ENCODE measurements at regions not wholly inside any gene's neighbourhood (a gene's known extent, or its start where the extent isn't known, plus 50 kb on each side); places are given as distances from the start of the nearest gene placed in this dataset.
"Not testable (repeated sequence)": the region's sequence is repeated elsewhere in the genome, so short reads cannot be mapped to it uniquely, and the experiment has no call there.

DNA sequence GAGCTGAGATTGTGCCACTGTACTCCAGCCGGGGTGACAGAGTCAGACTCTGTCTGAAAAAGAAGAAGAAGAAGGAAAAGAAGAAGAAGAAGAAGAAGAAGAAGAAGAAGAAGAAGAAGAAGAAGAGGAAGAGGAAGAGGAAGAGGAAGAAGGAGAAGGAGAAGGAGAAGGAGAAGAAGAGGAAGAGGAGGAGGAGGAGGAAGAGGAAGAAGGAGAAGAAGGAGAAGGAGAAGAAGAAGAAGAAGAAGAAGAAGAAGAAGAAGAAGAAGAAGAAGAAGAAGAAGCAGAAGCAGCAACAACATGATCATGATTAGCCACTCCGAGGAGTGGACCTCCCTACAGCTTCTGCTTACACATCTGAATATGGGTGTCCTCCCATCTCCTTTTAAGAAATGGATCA, 100.6 kb upstream of the GATA6 start:
- H3K27me3 Mint-ChIP-seq; DNase-seq; H3K27ac Mint-ChIP-seq; H3K36me3 Mint-ChIP-seq; H3K4me1 Mint-ChIP-seq (ENCODE audit: low read depth); intact Hi-C loops (cut with micrococcal nuclease); CTCF ChIA-PET; H3K4me3 Mint-ChIP-seq; POLR2A ChIA-PET; H3K9me3 Mint-ChIP-seq: not testable (repeated sequence)

- Mint-ChIP-seq H3K4me1 (ENCODE audit: low read depth) (no peaks in the 10 kb centered on the region), H3K4me3 (no peak overlapping the region), H3K27me3 (no peaks in the 10 kb centered on the region), H3K36me3 (no peaks in the 10 kb centered on the region), H3K27ac (no peak overlapping the region), H3K9me3 (no peaks in the 10 kb centered on the region)
- ChIA-PET CTCF (no interaction called here), POLR2A (no interaction called here)
- intact Hi-C loops (cut with micrococcal nuclease): no loop called here
- DNase-seq: no peak
Observed at GRCh38 chr18:22069916-22070315, 99.5 kb upstream of the GATA6 start.

DNA sequence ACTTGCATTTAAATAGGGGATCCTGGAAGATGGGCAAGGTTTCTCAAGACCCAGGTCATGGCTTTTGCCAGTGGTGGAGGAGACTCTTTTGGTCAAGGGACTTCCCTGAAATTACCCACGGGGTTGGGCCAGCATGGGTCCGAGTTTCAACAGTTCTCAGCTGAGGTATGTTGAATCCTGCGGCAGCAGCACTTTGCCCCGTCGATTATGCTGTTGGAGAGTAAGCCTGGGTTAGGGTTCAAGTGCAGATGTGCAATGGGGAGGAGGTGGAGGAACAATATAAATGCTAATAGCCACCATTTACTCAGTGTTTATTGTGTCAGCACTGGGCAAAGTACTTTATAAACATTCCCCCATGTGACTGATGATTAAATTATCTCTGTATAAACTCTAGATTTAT, 96.0 kb upstream of the GATA6 start:
- Mint-ChIP-seq H3K36me3 (no peaks in the 10 kb centered on the region), H3K4me1 (ENCODE audit: low read depth) (no peaks in the 10 kb centered on the region), H3K27ac (no peak overlapping the region), H3K9me3 (no peaks in the 10 kb centered on the region), H3K27me3 (no peaks in the 10 kb centered on the region), H3K4me3 (no peak overlapping the region)
- ChIA-PET POLR2A (no interaction called here), CTCF (no interaction called here)
- intact Hi-C loops (cut with micrococcal nuclease): no loop called here
- no peak for DNase-seq

DNA sequence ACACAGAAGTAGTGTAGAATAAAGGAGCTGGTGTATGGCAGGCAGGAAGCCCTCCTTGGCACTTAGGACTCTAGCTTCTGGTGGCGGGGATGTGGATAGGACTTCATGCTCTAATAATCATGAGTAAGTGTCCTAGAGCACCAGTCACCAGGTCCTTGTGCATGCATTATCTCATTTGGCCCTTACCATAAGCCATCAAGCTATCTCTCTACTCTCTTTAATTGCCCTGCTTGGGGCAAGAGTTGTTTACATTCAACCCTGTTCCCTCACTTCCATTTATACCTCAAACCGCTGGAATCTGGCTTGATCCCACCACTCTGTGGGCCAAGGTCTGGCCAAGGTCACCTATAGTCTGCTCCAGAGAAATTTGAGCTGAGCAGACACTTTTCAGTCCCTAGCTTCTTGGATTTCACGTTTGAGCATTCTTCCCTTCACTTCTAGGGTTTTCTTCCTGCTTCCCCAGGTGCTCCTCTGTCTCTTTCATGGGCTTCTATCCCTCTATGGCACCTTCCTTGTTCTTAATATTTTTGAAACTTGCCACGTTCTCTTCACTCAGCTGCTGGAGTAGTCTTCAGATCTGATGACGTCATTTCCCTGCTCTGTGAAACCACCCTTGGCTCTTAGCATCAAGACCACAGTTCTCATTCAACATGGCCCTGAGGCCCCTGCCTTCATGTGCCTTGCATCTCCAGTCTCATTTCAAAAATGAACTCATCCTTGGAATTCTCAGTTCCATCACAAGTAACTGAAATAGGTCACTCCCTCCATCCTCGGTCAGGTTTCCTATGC, 94.9 kb upstream of the GATA6 start:
- H3K4me3 Mint-ChIP-seq: no peak overlapping the region
- ChIA-PET POLR2A (no interaction called here), CTCF (no interaction called here)
- H3K27me3 Mint-ChIP-seq: no peaks in the 10 kb centered on the region
- intact Hi-C loops (cut with micrococcal nuclease): no loop called here
- no peak for DNase-seq
- no peaks in the 10 kb centered on the region for H3K9me3 Mint-ChIP-seq
- no peaks in the 10 kb centered on the region for H3K36me3 Mint-ChIP-seq
- no peak overlapping the region for H3K27ac Mint-ChIP-seq
- no peaks in the 10 kb centered on the region for H3K4me1 Mint-ChIP-seq (ENCODE audit: low read depth)

DNA sequence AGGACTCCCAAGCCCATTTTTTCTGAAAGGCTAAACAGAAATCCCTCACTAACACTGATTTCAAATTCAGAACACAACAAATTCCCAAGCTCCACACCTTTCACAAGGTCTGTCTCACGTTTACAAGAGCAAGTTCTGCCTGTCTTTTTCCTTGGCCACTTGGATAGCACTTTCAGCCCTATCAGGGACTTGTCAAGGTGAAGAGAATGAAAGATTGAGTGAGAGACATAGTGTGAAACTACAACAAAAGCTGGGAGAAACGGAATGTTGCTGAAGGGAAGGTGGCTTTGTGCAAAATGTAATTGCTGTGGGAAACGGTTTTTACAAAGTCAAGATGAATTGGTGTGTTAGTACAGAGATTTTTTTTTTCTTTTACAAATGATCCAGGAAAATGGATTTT, 89.4 kb upstream of the GATA6 start:
- Mint-ChIP-seq H3K4me3 (no peak overlapping the region), H3K36me3 (no peaks in the 10 kb centered on the region), H3K27ac (no peak overlapping the region), H3K9me3 (no peaks in the 10 kb centered on the region), H3K4me1 (ENCODE audit: low read depth) (no peaks in the 10 kb centered on the region), H3K27me3 (no peaks in the 10 kb centered on the region)
- CTCF ChIA-PET: no interaction called here
- POLR2A ChIA-PET: no interaction called here
- intact Hi-C loops (cut with micrococcal nuclease): no loop called here
- no peak for DNase-seq

DNA sequence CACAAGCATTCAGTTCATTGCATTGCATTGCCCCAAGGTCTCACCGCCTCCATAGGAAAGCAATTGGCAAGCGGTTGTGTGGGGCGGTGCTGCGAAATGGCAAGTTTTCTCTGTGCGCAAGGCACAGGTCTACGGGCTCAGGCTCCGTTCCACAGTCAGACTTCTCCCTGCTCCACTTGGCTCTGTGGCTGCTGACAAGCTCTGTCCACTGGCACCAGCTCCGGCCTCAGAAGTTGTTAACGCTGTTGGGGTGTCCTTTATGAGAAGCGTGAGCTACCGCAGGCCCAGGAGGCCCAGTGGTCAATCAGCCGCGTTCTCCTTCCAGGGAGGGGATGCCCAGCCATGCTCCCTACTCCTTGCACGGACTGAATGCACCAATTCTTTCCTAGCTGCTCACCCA, 87.0 kb upstream of the GATA6 start:
- Mint-ChIP-seq H3K27me3 (peaks cover 3% of the 10 kb centered on the region), H3K9me3 (no peaks in the 10 kb centered on the region), H3K36me3 (no peaks in the 10 kb centered on the region), H3K4me1 (ENCODE audit: low read depth) (no peaks in the 10 kb centered on the region), H3K4me3 (no peak overlapping the region), H3K27ac (no peak overlapping the region)
- ChIA-PET POLR2A (no interaction called here), CTCF (no interaction called here)
- DNase-seq: no peak
- intact Hi-C loops (cut with micrococcal nuclease): no loop called here

- H3K4me1 Mint-ChIP-seq (ENCODE audit: low read depth): no peaks in the 10 kb centered on the region
- no peak overlapping the region for H3K4me3 Mint-ChIP-seq
- intact Hi-C loops (cut with micrococcal nuclease): no loop called here
- H3K36me3 Mint-ChIP-seq: no peaks in the 10 kb centered on the region
- H3K27me3 Mint-ChIP-seq: peaks cover 3% of the 10 kb centered on the region
- POLR2A ChIA-PET: no interaction called here
- H3K27ac Mint-ChIP-seq: no peak overlapping the region
- DNase-seq: no peak
- CTCF ChIA-PET: no interaction called here
- no peaks in the 10 kb centered on the region for H3K9me3 Mint-ChIP-seq
Observed at GRCh38 chr18:22084547-22084946, 84.8 kb upstream of the GATA6 start.

- POLR2A ChIA-PET: no interaction called here
- Mint-ChIP-seq H3K9me3 (no peaks in the 10 kb centered on the region), H3K36me3 (no peaks in the 10 kb centered on the region), H3K4me1 (ENCODE audit: low read depth) (no peaks in the 10 kb centered on the region), H3K27me3 (peaks cover 4% of the 10 kb centered on the region), H3K27ac (no peak overlapping the region), H3K4me3 (no peak overlapping the region)
- intact Hi-C loops (cut with micrococcal nuclease): no loop called here
- no peak for DNase-seq
- CTCF ChIA-PET: no interaction called here
Observed at GRCh38 chr18:22086973-22087372, 82.4 kb upstream of the GATA6 start.

GRCh38 chr18:22088029-22088428, 81.4 kb upstream of the GATA6 start:
- H3K9me3 Mint-ChIP-seq: no peaks in the 10 kb centered on the region
- POLR2A ChIA-PET: no interaction called here
- no peak overlapping the region for H3K27ac Mint-ChIP-seq
- H3K36me3 Mint-ChIP-seq: no peaks in the 10 kb centered on the region
- H3K27me3 Mint-ChIP-seq: peaks cover 6% of the 10 kb centered on the region
- no peaks in the 10 kb centered on the region for H3K4me1 Mint-ChIP-seq (ENCODE audit: low read depth)
- DNase-seq: no peak
- intact Hi-C loops (cut with micrococcal nuclease): no loop called here
- CTCF ChIA-PET: no interaction called here
- no peak overlapping the region for H3K4me3 Mint-ChIP-seq

DNA sequence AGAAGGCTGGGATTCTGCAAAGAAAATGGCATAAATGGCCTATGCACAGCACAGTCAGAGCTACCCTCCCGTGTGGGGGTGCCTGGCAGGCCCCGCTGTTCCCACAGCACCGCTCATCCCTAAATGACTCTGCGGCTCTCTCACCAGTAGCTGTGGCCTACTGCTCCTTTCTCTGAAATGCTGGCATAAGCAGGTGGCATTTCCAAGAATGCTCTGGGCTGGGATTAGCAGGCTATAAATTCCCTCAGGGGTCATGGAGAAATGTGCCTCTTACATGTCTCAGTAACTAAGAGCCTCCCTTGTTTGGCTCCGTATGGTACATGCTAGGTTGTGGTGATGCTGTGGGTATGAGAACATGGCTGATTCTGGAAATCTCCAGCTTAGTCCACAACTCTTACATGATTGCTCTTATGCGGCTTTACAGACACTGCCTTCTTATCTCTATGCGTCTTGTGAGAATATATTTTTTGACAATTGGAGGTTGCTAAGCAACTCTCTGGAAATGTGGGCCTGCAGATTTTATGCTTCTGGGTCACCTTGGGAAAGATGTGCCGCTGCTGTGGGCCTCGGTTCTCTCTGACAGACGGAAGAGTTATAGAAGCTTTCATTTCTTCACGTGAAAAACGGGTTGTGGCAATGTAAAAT, 80.3 kb upstream of the GATA6 start:
- H3K9me3 Mint-ChIP-seq: no peaks in the 10 kb centered on the region
- H3K4me3 Mint-ChIP-seq: no peak overlapping the region
- intact Hi-C loops (cut with micrococcal nuclease): no loop called here
- no peaks in the 10 kb centered on the region for H3K36me3 Mint-ChIP-seq
- ChIA-PET POLR2A (no interaction called here), CTCF (no interaction called here)
- H3K27me3 Mint-ChIP-seq: peaks cover 6% of the 10 kb centered on the region
- DNase-seq: no peak
- no peak overlapping the region for H3K27ac Mint-ChIP-seq
- no peaks in the 10 kb centered on the region for H3K4me1 Mint-ChIP-seq (ENCODE audit: low read depth)

DNA sequence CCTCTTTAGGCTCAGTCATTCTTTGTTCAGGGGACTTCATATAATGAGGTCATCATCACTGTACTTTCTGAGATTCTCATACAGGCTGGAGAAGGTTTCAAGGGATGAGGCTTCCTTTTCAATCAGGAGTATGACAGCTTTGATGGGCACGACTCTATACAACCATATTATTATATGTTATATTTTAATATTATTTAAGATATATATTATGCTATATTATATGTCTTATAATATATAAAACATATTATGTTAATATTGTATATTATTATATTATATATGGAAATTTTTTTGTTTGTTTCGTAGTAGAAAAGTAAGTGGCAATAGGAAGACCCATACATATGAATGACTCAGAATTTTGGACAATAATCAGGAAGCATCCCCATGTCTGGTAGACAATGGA, 78.0 kb upstream of the GATA6 start:
- CTCF ChIA-PET: no interaction called here
- no peak overlapping the region for H3K27ac Mint-ChIP-seq

GRCh38 chr18:22093731-22094357, 75.5 kb upstream of the GATA6 start:
- DNase-seq: no peak
- H3K9me3 Mint-ChIP-seq: no peaks in the 10 kb centered on the region
- H3K27ac Mint-ChIP-seq: no peak overlapping the region
- intact Hi-C loops (cut with micrococcal nuclease): no loop called here
- CTCF ChIA-PET: no interaction called here
- H3K27me3 Mint-ChIP-seq: peaks cover 3% of the 10 kb centered on the region
- H3K4me3 Mint-ChIP-seq: no peak overlapping the region
- no peaks in the 10 kb centered on the region for H3K36me3 Mint-ChIP-seq
- POLR2A ChIA-PET: no interaction called here
- no peaks in the 10 kb centered on the region for H3K4me1 Mint-ChIP-seq (ENCODE audit: low read depth)

More for the DNA sequence above, 78.0 kb upstream of the GATA6 start:
- H3K27me3 Mint-ChIP-seq: peaks cover 3% of the 10 kb centered on the region
- H3K4me3 Mint-ChIP-seq: no peak overlapping the region
- intact Hi-C loops (cut with micrococcal nuclease): no loop called here
- H3K9me3 Mint-ChIP-seq: no peaks in the 10 kb centered on the region
- no peaks in the 10 kb centered on the region for H3K36me3 Mint-ChIP-seq
- POLR2A ChIA-PET: no interaction called here
- no peak for DNase-seq
- no peaks in the 10 kb centered on the region for H3K4me1 Mint-ChIP-seq (ENCODE audit: low read depth)

- Mint-ChIP-seq H3K4me1 (ENCODE audit: low read depth) (no peaks in the 10 kb centered on the region), H3K27ac (no peak overlapping the region), H3K36me3 (no peaks in the 10 kb centered on the region), H3K4me3 (no peak overlapping the region), H3K27me3 (peaks cover 3% of the 10 kb centered on the region), H3K9me3 (no peaks in the 10 kb centered on the region)
- DNase-seq: no peak
- POLR2A ChIA-PET: no interaction called here
- CTCF ChIA-PET: no interaction called here
- intact Hi-C loops (cut with micrococcal nuclease): no loop called here
Observed at GRCh38 chr18:22094358-22094734, 75.0 kb upstream of the GATA6 start.

Measured in activated CD4-positive, alpha-beta memory T cell treated with anti-CD3 and anti-CD28 coated beads for 36 hours (primary cell).